ENCODE measurements at regions not wholly inside any gene's neighbourhood (a gene's known extent, or its start where the extent isn't known, plus 50 kb on each side); places are given as distances from the start of the nearest gene placed in this dataset.

GRCh38 chr4:34649716-34650115 is 1594.6 kb downstream of the ARAP2 start:
- no TSS peak for BruUV-seq (replicated peaks)
- CTCF ChIA-PET (ENCODE audit: unreplicated experiment), result no interaction called here

GRCh38 chr4:34664051-34664450 is 1580.3 kb downstream of the ARAP2 start:
- Histone ChIP-seq H3K9me2 (ENCODE audit: insufficient read depth, low read length) (no peaks in the 10 kb centered on the region), H3K9me3 (ENCODE audit: low read length) (no peaks in the 10 kb centered on the region), H3K27ac (ENCODE audit: low read depth, low read length, poor library complexity, severe bottlenecking) (no peak overlapping the region), H3K4me2 (ENCODE audit: low read length) (no peak overlapping the region), H3K79me2 (ENCODE audit: insufficient read depth, low read depth, low read length) (no peaks in the 10 kb centered on the region), H3K36me3 (ENCODE audit: insufficient read depth, low read length) (no peaks in the 10 kb centered on the region), H2AFZ (ENCODE audit: low read length) (no peak overlapping the region), H4K20me1 (ENCODE audit: insufficient read depth, low read length) (no peaks in the 10 kb centered on the region), H3K4me3 (ENCODE audit: low read depth, low read length, poor library complexity, severe bottlenecking) (no peak overlapping the region), H3K4me1 (ENCODE audit: insufficient read depth, low read length, poor library complexity, severe bottlenecking) (no peaks in the 10 kb centered on the region)
- no TSS peak for BruUV-seq (replicated peaks)
- DNase-seq (ENCODE audit: low spot score), result no peak
- intact Hi-C loops (cut with micrococcal nuclease; ENCODE audit: unreplicated experiment), result no loop called here
- TF ChIP-seq EZH2phosphoT487 (IDR thresholded peaks at IDR 0.05; ENCODE audit: borderline replicate concordance, low read depth, low read length) (no peak), CTCF (conservative IDR thresholded peaks at IDR 0.05; ENCODE audit: low read length) (no peak)
- CTCF ChIA-PET (ENCODE audit: unreplicated experiment), result no interaction called here
- POLR2A ChIA-PET, result no interaction called here

More at GRCh38 chr4:34649716-34650115, 1594.6 kb downstream of the ARAP2 start:
- POLR2A ChIA-PET, result interaction anchor here (0.6 kb wide), 1 partner anchor 11 kb away, joined by 3 read pairs; no protein-coding TSS in a partner anchor
- no peak for DNase-seq (ENCODE audit: low spot score)
- no peaks in the 10 kb centered on the region for H3K36me3 ChIP-seq (ENCODE audit: insufficient read depth, low read length)
- H3K4me2 ChIP-seq (ENCODE audit: low read length), result no peak overlapping the region
- TF ChIP-seq EZH2phosphoT487 (IDR thresholded peaks at IDR 0.05; ENCODE audit: borderline replicate concordance, low read depth, low read length) (no peak), CTCF (conservative IDR thresholded peaks at IDR 0.05; ENCODE audit: low read length) (no peak)
- no peak overlapping the region for H2AFZ ChIP-seq (ENCODE audit: low read length)
- no peaks in the 10 kb centered on the region for H3K4me1 ChIP-seq (ENCODE audit: insufficient read depth, low read length, poor library complexity, severe bottlenecking)
- no peaks in the 10 kb centered on the region for H3K9me2 ChIP-seq (ENCODE audit: insufficient read depth, low read length)
- intact Hi-C loops (cut with micrococcal nuclease; ENCODE audit: unreplicated experiment), result no loop called here
- H3K79me2 ChIP-seq (ENCODE audit: insufficient read depth, low read depth, low read length), result no peaks in the 10 kb centered on the region
- H4K20me1 ChIP-seq (ENCODE audit: insufficient read depth, low read length), result no peaks in the 10 kb centered on the region
- H3K9me3 ChIP-seq (ENCODE audit: low read length), result no peaks in the 10 kb centered on the region
- H3K27ac ChIP-seq (ENCODE audit: low read depth, low read length, poor library complexity, severe bottlenecking), result no peak overlapping the region
- H3K4me3 ChIP-seq (ENCODE audit: low read depth, low read length, poor library complexity, severe bottlenecking), result no peak overlapping the region

DNA sequence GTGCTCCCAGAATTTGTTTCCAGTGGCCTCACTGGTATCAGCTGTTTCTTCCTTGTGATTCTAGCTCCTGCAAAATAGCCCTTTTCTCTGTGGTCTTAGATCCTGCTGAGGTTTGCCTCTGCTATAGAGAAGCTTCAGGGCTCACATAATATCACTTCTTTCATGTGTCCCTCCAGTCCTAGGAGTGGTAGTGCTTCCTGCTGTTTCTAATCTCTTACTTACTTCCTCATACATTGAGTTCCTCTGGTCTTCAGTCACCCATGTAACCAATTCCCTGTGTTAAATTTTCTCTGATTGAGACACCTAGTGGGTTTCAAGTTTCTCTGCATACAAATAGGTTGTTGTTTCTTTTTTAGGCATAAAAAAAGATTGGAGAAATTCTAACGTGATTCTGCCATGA is 1567.9 kb downstream of the ARAP2 start:
- Histone ChIP-seq H3K36me3 (ENCODE audit: insufficient read depth, low read length) (no peaks in the 10 kb centered on the region), H3K9me2 (ENCODE audit: insufficient read depth, low read length) (no peaks in the 10 kb centered on the region), H3K9me3 (ENCODE audit: low read length) (no peaks in the 10 kb centered on the region), H3K4me3 (ENCODE audit: low read depth, low read length, poor library complexity, severe bottlenecking) (no peak overlapping the region), H2AFZ (ENCODE audit: low read length) (no peak overlapping the region), H4K20me1 (ENCODE audit: insufficient read depth, low read length) (no peaks in the 10 kb centered on the region), H3K27ac (ENCODE audit: low read depth, low read length, poor library complexity, severe bottlenecking) (no peak overlapping the region), H3K4me2 (ENCODE audit: low read length) (no peak overlapping the region), H3K79me2 (ENCODE audit: insufficient read depth, low read depth, low read length) (no peaks in the 10 kb centered on the region), H3K4me1 (ENCODE audit: insufficient read depth, low read length, poor library complexity, severe bottlenecking) (no peaks in the 10 kb centered on the region)
- ChIA-PET POLR2A (interaction anchor here (0.6 kb wide), 1 partner anchor 749 kb away, joined by 3 read pairs; no protein-coding TSS in a partner anchor), CTCF (ENCODE audit: unreplicated experiment) (no interaction called here)
- TF ChIP-seq CTCF (conservative IDR thresholded peaks at IDR 0.05; ENCODE audit: low read length) (no peak), EZH2phosphoT487 (IDR thresholded peaks at IDR 0.05; ENCODE audit: borderline replicate concordance, low read depth, low read length) (no peak)
- intact Hi-C loops (cut with micrococcal nuclease; ENCODE audit: unreplicated experiment), result no loop called here
- DNase-seq (ENCODE audit: low spot score), result no peak
- no TSS peak for BruUV-seq (replicated peaks)
